ENCODE measurements at regions not wholly inside any gene's neighbourhood (a gene's known extent, or its start where the extent isn't known, plus 50 kb on each side); places are given as distances from the start of the nearest gene placed in this dataset.

GRCh38 chr7:17523813-17524739 is 225.6 kb downstream of the AHR start:
- DNase-seq (ENCODE audit: insufficient read length, low spot score) (no peak), FAIRE-seq (no peak)
- TF ChIP-seq POLR2AphosphoS5 (IDR thresholded peaks at IDR 0.05; ENCODE audit: low read depth, low read length): no peak

- DNase-seq (ENCODE audit: insufficient read length, low spot score): no peak
- TF ChIP-seq TAF1 (IDR thresholded peaks at IDR 0.05; ENCODE audit: low read depth, low read length) (no peak), POLR2AphosphoS5 (IDR thresholded peaks at IDR 0.05; ENCODE audit: low read depth, low read length) (no peak), POLR2A (IDR thresholded peaks at IDR 0.05; ENCODE audit: low read depth, low read length) (no peak), POU2F2 (IDR thresholded peaks at IDR 0.05; ENCODE audit: low read depth, low read length) (no peak), SPI1 (IDR thresholded peaks at IDR 0.05; ENCODE audit: low read depth, low read length) (no peak), PAX5 (IDR thresholded peaks at IDR 0.05; ENCODE audit: insufficient read depth, low read length, severe bottlenecking) (no peak)
- no peak for FAIRE-seq
Observed at GRCh38 chr7:17524746-17525145, 226.3 kb downstream of the AHR start.

DNA sequence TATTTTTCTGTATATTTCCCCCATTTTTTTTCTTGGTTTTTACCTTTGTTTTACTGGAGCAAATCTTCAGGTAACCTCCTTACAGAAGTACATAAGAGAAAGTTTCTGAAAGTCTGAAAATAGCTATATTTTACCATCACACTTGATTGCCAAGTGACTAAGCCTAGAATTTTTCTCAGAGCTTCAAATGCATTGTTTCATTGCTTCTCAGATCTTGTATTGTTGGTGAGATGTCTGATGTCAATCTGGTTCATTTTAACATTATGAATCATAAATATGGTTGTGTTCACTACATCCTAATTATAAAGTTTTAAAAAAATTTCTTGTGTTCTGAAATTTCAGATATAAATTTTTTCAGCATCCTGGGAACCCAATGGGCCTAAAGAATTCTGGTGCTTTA is 228.2 kb downstream of the AHR start:
- FAIRE-seq (no peak), DNase-seq (ENCODE audit: insufficient read length, low spot score) (no peak)
- TF ChIP-seq TAF1 (IDR thresholded peaks at IDR 0.05; ENCODE audit: low read depth, low read length) (no peak), POLR2AphosphoS5 (IDR thresholded peaks at IDR 0.05; ENCODE audit: low read depth, low read length) (no peak), POLR2A (IDR thresholded peaks at IDR 0.05; ENCODE audit: low read depth, low read length) (no peak), SPI1 (IDR thresholded peaks at IDR 0.05; ENCODE audit: low read depth, low read length) (no peak), POU2F2 (IDR thresholded peaks at IDR 0.05; ENCODE audit: low read depth, low read length) (no peak), PAX5 (IDR thresholded peaks at IDR 0.05; ENCODE audit: insufficient read depth, low read length, severe bottlenecking) (no peak)

DNA sequence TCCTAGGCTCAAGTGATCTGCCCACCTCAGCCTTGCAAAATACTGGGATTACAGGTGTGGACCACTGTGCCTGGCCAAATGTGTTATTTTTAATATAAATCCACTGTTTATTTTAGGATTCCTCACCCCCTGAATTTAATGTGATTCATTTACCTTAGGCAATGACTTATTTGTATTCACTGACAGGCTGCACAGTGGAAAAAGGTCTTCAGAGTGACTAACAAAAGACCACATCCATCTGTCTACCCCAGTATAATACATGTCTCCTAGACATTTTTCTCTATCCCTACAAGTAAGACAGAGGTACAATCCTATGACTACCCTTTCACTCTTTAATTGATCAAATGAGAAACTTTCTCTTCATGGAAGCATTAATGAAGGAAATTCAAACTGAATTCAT is 230.2 kb downstream of the AHR start:
- FAIRE-seq (no peak), DNase-seq (ENCODE audit: insufficient read length, low spot score) (no peak)
- no peak for TF ChIP-seq SPI1 (IDR thresholded peaks at IDR 0.05; ENCODE audit: low read depth, low read length)
- no peak for TF ChIP-seq PAX5 (IDR thresholded peaks at IDR 0.05; ENCODE audit: insufficient read depth, low read length, severe bottlenecking)
- TF ChIP-seq POU2F2 (IDR thresholded peaks at IDR 0.05; ENCODE audit: low read depth, low read length): no peak
- TF ChIP-seq POLR2A (IDR thresholded peaks at IDR 0.05; ENCODE audit: low read depth, low read length): no peak
- TF ChIP-seq POLR2AphosphoS5 (IDR thresholded peaks at IDR 0.05; ENCODE audit: low read depth, low read length): no peak
- no peak for TF ChIP-seq TAF1 (IDR thresholded peaks at IDR 0.05; ENCODE audit: low read depth, low read length)

GRCh38 chr7:17530244-17530643 is 231.8 kb downstream of the AHR start:
- DNase-seq (ENCODE audit: insufficient read length, low spot score) (no peak), FAIRE-seq (no peak)
- TF ChIP-seq POLR2AphosphoS5 (IDR thresholded peaks at IDR 0.05; ENCODE audit: low read depth, low read length) (no peak), POU2F2 (IDR thresholded peaks at IDR 0.05; ENCODE audit: low read depth, low read length) (no peak), POLR2A (IDR thresholded peaks at IDR 0.05; ENCODE audit: low read depth, low read length) (no peak), TAF1 (IDR thresholded peaks at IDR 0.05; ENCODE audit: low read depth, low read length) (no peak), PAX5 (IDR thresholded peaks at IDR 0.05; ENCODE audit: insufficient read depth, low read length, severe bottlenecking) (no peak), SPI1 (IDR thresholded peaks at IDR 0.05; ENCODE audit: low read depth, low read length) (no peak)

- DNase-seq (ENCODE audit: insufficient read length, low spot score) (no peak), FAIRE-seq (peak; percentile 20)
- TF ChIP-seq POLR2A (IDR thresholded peaks at IDR 0.05; ENCODE audit: low read depth, low read length) (no peak), SPI1 (IDR thresholded peaks at IDR 0.05; ENCODE audit: low read depth, low read length) (no peak), POU2F2 (IDR thresholded peaks at IDR 0.05; ENCODE audit: low read depth, low read length) (no peak), TAF1 (IDR thresholded peaks at IDR 0.05; ENCODE audit: low read depth, low read length) (no peak)
Observed at GRCh38 chr7:17530741-17531421, 232.4 kb downstream of the AHR start.

DNA sequence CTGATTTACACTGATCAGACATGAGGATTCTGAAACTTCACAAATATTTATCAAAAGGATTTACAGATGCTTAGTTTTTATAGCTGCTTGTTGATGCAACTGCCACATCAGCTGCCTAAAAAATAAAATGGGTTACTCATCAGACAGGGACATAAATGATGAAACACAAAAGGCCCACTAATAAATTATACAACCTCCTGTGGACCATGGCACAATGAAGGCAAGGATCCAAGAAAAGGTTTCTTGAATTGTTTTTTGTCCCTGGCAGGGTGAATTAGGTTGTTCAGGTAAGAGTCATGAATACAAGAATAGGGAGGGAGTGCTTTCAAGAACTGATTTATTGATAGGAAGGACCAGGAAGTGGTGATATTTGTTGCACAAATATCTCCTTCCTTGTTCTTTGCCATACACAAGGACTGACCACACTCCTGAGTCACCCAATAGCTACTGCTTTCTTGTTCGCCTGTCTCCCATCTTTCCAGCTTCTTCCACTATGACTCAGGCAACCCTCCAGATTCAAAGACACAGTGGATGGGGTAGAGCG is 234.5 kb downstream of the AHR start:
- FAIRE-seq: no peak

GRCh38 chr7:17534348-17534747 is 235.9 kb downstream of the AHR start:
- FAIRE-seq (no peak), DNase-seq (ENCODE audit: insufficient read length, low spot score) (no peak)
- TF ChIP-seq POLR2AphosphoS5 (IDR thresholded peaks at IDR 0.05; ENCODE audit: low read depth, low read length): no peak
- no peak for TF ChIP-seq POU2F2 (IDR thresholded peaks at IDR 0.05; ENCODE audit: low read depth, low read length)
- no peak for TF ChIP-seq PAX5 (IDR thresholded peaks at IDR 0.05; ENCODE audit: insufficient read depth, low read length, severe bottlenecking)

More for the DNA sequence above, 234.5 kb downstream of the AHR start:
- DNase-seq (ENCODE audit: insufficient read length, low spot score): no peak
- no peak for TF ChIP-seq POLR2AphosphoS5 (IDR thresholded peaks at IDR 0.05; ENCODE audit: low read depth, low read length)
- no peak for TF ChIP-seq POLR2A (IDR thresholded peaks at IDR 0.05; ENCODE audit: low read depth, low read length)
- no peak for TF ChIP-seq PAX5 (IDR thresholded peaks at IDR 0.05; ENCODE audit: insufficient read depth, low read length, severe bottlenecking)
- no peak for TF ChIP-seq SPI1 (IDR thresholded peaks at IDR 0.05; ENCODE audit: low read depth, low read length)
- no peak for TF ChIP-seq TAF1 (IDR thresholded peaks at IDR 0.05; ENCODE audit: low read depth, low read length)
- TF ChIP-seq POU2F2 (IDR thresholded peaks at IDR 0.05; ENCODE audit: low read depth, low read length): no peak

DNA sequence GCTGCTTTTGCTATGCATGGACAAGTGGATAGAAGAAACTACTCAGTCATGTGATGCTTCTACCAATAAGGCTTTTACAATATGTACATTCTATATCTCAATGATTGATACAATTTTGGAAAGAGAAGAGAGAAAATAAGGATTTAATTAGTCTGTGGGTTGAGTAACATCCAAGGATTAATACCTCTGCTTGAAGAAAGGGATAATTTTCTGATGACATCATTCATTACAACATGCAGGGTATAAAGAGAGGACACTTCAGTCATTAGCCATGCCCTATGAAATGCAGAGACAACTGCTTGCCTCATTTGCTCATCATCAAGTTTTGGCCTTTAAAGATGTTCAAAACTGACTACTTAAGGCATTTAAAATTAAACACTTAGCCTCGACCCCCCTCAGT is 237.3 kb downstream of the AHR start:
- no peak for FAIRE-seq
- no peak for DNase-seq (ENCODE audit: insufficient read length, low spot score)
- TF ChIP-seq POLR2AphosphoS5 (IDR thresholded peaks at IDR 0.05; ENCODE audit: low read depth, low read length) (no peak), POLR2A (IDR thresholded peaks at IDR 0.05; ENCODE audit: low read depth, low read length) (no peak), POU2F2 (IDR thresholded peaks at IDR 0.05; ENCODE audit: low read depth, low read length) (no peak)

DNA sequence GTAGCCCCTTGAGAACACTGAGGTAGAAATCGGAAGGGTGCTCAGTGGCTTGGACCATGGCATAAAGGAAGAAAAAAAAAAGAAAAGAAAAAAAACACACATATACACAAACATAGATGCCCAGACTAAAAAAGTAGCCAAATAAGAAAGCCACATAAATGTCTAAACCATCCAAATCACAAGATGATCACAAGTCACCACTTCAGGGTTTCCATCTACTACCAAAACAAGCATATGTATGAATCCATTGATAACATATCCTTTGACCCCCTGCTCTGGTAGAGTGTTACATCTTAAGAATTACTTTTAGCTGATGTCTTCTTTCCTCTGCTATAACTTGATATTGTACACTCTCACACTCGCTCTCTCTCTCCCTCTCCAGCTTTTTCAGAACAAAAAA is 245.9 kb downstream of the AHR start:
- no peak for DNase-seq (ENCODE audit: insufficient read length, low spot score)
- TF ChIP-seq SPI1 (IDR thresholded peaks at IDR 0.05; ENCODE audit: low read depth, low read length): no peak
- TF ChIP-seq POLR2AphosphoS5 (IDR thresholded peaks at IDR 0.05; ENCODE audit: low read depth, low read length): no peak
- no peak for TF ChIP-seq POU2F2 (IDR thresholded peaks at IDR 0.05; ENCODE audit: low read depth, low read length)
- TF ChIP-seq POLR2A (IDR thresholded peaks at IDR 0.05; ENCODE audit: low read depth, low read length): no peak
- TF ChIP-seq PAX5 (IDR thresholded peaks at IDR 0.05; ENCODE audit: insufficient read depth, low read length, severe bottlenecking): no peak
- no peak for TF ChIP-seq TAF1 (IDR thresholded peaks at IDR 0.05; ENCODE audit: low read depth, low read length)
- FAIRE-seq: no peak
